ENCODE measurements at regions not wholly inside any gene's neighbourhood (a gene's known extent, or its start where the extent isn't known, plus 50 kb on each side); places are given as distances from the start of the nearest gene placed in this dataset.

DNA sequence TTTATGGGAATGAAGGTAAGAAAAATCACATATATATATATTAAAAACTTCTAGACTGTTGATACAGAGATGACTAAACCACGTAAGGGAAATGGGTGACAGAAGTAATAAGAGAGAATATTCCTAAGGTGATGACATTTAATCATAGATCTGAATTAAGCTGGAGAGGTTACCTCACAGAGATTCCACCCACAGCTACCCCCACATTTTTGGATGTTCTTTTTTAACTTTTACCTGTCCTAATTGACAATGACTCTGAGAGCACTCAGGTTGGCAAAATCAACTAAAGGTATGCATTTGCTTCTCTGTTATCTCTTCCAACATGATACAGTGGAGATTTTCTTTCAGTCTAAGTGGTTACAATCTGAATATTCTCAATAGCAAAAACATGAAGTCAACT is 1280.6 kb downstream of the CDH11 start:
- no peak for TF ChIP-seq CTCF (IDR thresholded peaks at IDR 0.05)
- TF ChIP-seq POLR2A (IDR thresholded peaks at IDR 0.05): no peak

Measured in uterus (tissue), 2 donors.